ENCODE measurements at regions not wholly inside any gene's neighbourhood (a gene's known extent, or its start where the extent isn't known, plus 50 kb on each side); places are given as distances from the start of the nearest gene placed in this dataset.

DNA sequence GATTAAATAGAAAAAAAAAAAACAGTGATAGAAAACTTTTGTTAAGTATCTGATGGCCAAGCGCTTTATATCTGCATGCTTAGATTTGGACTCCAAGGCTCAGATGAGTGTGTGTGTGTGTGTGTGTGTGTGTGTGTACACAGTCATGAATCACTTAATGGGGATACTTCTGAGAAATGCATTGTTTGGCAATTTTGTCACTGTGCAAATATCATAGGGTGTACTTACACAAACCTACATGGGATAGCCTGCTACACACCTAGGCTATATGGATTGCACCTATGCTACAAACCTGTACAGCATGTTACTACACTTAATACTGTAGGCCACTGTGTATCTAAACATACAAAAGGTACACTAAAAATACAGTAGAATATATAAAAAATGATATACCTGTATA is 635.6 kb upstream of the NUDT12 start:
- no peak for TF ChIP-seq POLR2A (IDR thresholded peaks at IDR 0.05)
- TF ChIP-seq EP300 (IDR thresholded peaks at IDR 0.05): no peak
- TF ChIP-seq, protein P1, sequence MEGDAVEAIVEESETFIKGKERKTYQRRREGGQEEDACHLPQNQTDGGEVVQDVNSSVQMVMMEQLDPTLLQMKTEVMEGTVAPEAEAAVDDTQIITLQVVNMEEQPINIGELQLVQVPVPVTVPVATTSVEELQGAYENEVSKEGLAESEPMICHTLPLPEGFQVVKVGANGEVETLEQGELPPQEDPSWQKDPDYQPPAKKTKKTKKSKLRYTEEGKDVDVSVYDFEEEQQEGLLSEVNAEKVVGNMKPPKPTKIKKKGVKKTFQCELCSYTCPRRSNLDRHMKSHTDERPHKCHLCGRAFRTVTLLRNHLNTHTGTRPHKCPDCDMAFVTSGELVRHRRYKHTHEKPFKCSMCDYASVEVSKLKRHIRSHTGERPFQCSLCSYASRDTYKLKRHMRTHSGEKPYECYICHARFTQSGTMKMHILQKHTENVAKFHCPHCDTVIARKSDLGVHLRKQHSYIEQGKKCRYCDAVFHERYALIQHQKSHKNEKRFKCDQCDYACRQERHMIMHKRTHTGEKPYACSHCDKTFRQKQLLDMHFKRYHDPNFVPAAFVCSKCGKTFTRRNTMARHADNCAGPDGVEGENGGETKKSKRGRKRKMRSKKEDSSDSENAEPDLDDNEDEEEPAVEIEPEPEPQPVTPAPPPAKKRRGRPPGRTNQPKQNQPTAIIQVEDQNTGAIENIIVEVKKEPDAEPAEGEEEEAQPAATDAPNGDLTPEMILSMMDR (IDR thresholded peaks at IDR 0.05): no peak
- no peak for TF ChIP-seq POLR2AphosphoS5 (IDR thresholded peaks at IDR 0.05)
- H3K9me3 ChIP-seq: no peaks in the 10 kb centered on the region
- no peak overlapping the region for H3K27ac ChIP-seq
- H3K27me3 ChIP-seq: no peaks in the 10 kb centered on the region
- H3K36me3 ChIP-seq: no peaks in the 10 kb centered on the region
- no peak for DNase-seq
- H3K4me1 ChIP-seq: no peaks in the 10 kb centered on the region
- H3K4me3 ChIP-seq: no peak overlapping the region
- intact Hi-C loops (cut with DNase I; ENCODE audit: low total_unique reads): no loop called here
- 46 to 84% (median 63%) methylated on average over 1 of the region's 1 CpG for WGBS, 5 donors

DNA sequence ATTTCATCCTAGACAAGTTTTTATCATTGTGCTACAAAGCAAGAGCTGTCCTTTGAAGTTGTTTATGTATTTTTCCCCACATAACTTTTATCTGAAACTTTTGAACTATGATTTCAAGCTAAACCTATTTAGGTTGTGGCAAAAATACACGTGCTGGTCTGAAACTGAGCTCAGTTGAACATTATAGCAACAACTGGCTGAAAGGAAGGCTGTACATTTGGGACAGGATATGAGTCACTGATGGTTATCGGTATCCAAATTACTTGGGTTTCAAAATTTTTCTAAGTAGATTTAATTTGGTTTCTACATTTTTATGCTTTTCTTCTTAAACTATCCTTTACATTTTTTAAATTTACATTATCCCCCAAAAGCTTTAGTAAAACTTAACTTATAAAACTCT is 627.3 kb upstream of the NUDT12 start:
- Histone ChIP-seq H3K4me1 (no peaks in the 10 kb centered on the region), H3K4me3 (no peak overlapping the region), H3K36me3 (no peaks in the 10 kb centered on the region), H3K27ac (no peak overlapping the region), H3K9me3 (peaks cover 0 to 15% (median 8%) of the 10 kb centered on the region in 4 donors), H3K27me3 (no peaks in the 10 kb centered on the region)
- TF ChIP-seq POLR2A (IDR thresholded peaks at IDR 0.05): no peak
- no peak for TF ChIP-seq EP300 (IDR thresholded peaks at IDR 0.05)
- intact Hi-C loops (cut with DNase I; ENCODE audit: low total_unique reads): no loop called here
- no peak for DNase-seq
- WGBS, 5 donors: 56 to 71% (median 68%) methylated on average over 2 of the region's 2 CpGs

DNA sequence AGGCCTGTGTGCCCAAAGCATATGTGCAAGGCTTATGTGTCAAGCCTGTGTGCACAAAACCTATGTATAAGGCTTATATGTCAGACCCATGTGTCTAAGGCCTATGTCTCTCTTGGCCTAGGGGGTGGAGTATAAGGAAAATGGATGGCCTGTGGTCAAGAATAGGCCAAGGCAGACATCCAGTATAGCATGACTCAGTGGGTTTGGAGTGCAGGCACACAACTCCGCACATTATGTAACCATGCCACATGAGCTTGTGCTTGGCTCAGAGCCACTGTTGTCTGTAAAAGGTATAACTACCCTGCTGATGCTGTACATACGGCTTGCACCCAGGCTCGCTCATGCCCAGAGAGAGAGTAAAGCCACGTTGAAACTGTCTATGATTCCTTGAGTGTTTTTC is 626.4 kb upstream of the NUDT12 start:
- DNase-seq: no peak
- Histone ChIP-seq H3K36me3 (no peaks in the 10 kb centered on the region), H3K27me3 (no peaks in the 10 kb centered on the region), H3K9me3 (peaks cover 0 to 15% (median 8%) of the 10 kb centered on the region in 4 donors), H3K27ac (no peak overlapping the region), H3K4me3 (no peak overlapping the region), H3K4me1 (no peaks in the 10 kb centered on the region)
- intact Hi-C loops (cut with DNase I; ENCODE audit: low total_unique reads): no loop called here
- TF ChIP-seq POLR2A (IDR thresholded peaks at IDR 0.05) (no peak), POLR2AphosphoS5 (IDR thresholded peaks at IDR 0.05) (no peak), EP300 (IDR thresholded peaks at IDR 0.05) (no peak)
- TF ChIP-seq, protein P1 (IDR thresholded peaks at IDR 0.05): no peak
- WGBS, 5 donors: 65 to 86% (median 73%) methylated on average over 4 of the region's 4 CpGs

DNA sequence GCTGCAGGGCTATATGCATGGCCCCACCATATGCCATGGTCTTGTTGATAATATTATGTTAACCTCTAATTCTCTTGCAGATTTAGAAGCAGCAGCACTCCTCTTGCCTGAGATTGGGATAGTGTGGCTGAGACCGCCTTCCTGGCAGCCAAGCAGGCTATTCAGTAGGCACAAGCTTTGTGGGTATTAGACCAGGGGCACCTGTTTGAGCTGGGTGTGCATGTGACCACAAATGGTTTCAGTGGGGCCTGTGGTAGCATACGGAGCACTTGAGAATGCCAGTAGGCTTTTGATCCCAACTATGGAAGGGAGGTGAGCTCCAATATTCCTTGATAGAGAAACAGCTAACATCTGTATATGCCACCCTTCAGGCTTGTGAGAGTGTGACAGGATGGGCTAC is 625.1 kb upstream of the NUDT12 start:
- Histone ChIP-seq H3K9me3 (peaks cover 0 to 15% (median 8%) of the 10 kb centered on the region in 4 donors), H3K27ac (no peak overlapping the region), H3K36me3 (no peaks in the 10 kb centered on the region), H3K27me3 (no peaks in the 10 kb centered on the region), H3K4me3 (no peak overlapping the region), H3K4me1 (no peaks in the 10 kb centered on the region)
- no peak for TF ChIP-seq POLR2A (IDR thresholded peaks at IDR 0.05)
- no peak for TF ChIP-seq EP300 (IDR thresholded peaks at IDR 0.05)
- TF ChIP-seq, protein P1 (IDR thresholded peaks at IDR 0.05): no peak
- no peak for TF ChIP-seq POLR2AphosphoS5 (IDR thresholded peaks at IDR 0.05)
- WGBS, 5 donors: 85 to 96% (median 91%) methylated on average over 2 of the region's 2 CpGs
- intact Hi-C loops (cut with DNase I; ENCODE audit: low total_unique reads): no loop called here
- no peak for DNase-seq

DNA sequence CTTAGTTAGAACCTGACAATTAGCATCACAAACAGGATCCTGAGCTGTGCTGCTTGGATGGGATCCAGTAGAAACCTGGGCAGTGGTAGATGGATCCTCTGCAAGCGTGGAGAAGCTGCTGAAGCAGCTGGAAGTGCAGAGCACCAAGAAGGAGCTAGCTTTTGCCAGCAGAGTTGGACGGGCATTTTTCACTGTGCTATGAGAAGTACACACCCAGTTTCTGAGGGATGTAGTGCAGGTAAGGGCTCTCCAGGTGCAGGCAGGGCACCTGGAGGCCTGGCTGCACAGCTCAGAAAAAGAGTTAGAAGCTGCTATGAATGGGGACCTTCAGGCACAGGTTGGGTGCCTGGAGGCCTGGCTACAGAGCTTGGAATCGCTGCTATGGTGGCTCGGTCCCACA is 623.9 kb upstream of the NUDT12 start:
- intact Hi-C loops (cut with DNase I; ENCODE audit: low total_unique reads): no loop called here
- 79 to 89% (median 83%) methylated on average over 4 of the region's 4 CpGs for WGBS, 5 donors
- Histone ChIP-seq H3K4me3 (no peak overlapping the region), H3K36me3 (no peaks in the 10 kb centered on the region), H3K27ac (no peak overlapping the region), H3K9me3 (peaks cover 0 to 23% (median 11%) of the 10 kb centered on the region in 4 donors), H3K4me1 (no peaks in the 10 kb centered on the region), H3K27me3 (no peaks in the 10 kb centered on the region)
- TF ChIP-seq EP300 (IDR thresholded peaks at IDR 0.05) (no peak), POLR2A (IDR thresholded peaks at IDR 0.05) (no peak)
- no peak for DNase-seq

Measured in stomach (tissue), 8 donors.